ENCODE measurements at regions not wholly inside any gene's neighbourhood (a gene's known extent, or its start where the extent isn't known, plus 50 kb on each side); places are given as distances from the start of the nearest gene placed in this dataset.

DNA sequence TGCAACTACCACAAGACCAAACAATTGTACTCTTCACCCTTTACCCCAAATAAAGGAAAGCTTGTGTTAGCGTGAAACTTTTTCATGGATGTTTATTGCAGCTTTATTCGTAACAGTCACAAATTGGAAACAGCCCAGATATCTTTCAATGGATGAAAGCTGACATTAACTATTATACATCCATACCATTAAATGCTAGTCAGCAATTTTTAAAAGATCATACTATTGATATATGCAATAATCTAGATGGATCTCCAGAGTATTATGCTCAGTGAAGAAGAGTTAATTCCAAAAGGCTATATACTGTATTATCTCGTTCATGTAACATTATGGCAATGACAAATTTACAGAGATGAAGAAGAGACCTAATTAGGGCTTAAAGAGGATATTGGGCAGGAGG is 1491.2 kb upstream of the CDH8 start:
- H3K4me3 ChIP-seq (ENCODE audit: low read depth, low read length): no peak overlapping the region
- TF ChIP-seq, protein P1, sequence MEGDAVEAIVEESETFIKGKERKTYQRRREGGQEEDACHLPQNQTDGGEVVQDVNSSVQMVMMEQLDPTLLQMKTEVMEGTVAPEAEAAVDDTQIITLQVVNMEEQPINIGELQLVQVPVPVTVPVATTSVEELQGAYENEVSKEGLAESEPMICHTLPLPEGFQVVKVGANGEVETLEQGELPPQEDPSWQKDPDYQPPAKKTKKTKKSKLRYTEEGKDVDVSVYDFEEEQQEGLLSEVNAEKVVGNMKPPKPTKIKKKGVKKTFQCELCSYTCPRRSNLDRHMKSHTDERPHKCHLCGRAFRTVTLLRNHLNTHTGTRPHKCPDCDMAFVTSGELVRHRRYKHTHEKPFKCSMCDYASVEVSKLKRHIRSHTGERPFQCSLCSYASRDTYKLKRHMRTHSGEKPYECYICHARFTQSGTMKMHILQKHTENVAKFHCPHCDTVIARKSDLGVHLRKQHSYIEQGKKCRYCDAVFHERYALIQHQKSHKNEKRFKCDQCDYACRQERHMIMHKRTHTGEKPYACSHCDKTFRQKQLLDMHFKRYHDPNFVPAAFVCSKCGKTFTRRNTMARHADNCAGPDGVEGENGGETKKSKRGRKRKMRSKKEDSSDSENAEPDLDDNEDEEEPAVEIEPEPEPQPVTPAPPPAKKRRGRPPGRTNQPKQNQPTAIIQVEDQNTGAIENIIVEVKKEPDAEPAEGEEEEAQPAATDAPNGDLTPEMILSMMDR (IDR thresholded peaks at IDR 0.05; ENCODE audit: low read depth, low read length, missing control alignments): no peak
- DNase-seq (ENCODE audit: low read depth): no peak

DNA sequence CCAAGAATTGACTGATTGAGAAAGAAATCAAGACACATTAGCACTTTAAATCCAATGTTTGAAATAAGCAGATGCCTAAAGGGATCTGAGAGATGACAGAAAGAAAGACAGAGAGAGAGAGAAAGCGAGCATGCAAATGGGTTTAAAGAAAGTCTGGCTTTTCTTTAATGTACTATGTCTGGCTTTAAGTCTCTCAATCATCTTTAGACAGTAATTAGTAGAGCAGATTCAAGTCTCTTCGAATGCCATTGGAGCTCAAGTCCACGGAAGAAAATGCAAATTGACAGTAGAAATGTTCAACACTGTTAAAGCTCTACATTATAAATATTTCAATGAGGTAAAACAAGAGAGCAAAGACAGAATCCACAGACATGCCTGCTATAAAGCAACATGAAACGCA is 1480.2 kb upstream of the CDH8 start:
- TF ChIP-seq, protein P1 (IDR thresholded peaks at IDR 0.05; ENCODE audit: low read depth, low read length, missing control alignments): no peak
- H3K4me3 ChIP-seq (ENCODE audit: low read depth, low read length): no peak overlapping the region
- DNase-seq (ENCODE audit: low read depth): no peak

DNA sequence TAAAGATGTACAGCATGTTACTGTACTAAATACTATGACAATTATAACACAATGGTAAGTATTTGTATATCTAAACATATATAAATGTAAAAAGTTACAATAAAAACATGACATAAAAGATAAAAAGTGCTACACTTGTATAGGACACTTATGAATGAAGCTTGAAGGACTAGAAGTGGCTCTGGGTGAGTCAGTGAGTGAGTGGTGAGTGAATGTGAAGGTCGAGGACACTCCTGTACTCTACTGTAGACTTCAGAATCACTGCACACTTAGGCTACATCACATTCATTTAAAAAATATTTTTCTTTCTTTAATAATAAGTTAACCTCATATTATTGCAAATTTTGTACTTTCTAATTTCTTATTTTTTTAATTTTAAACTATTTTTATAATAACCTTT is 1476.7 kb upstream of the CDH8 start:
- no peak for DNase-seq (ENCODE audit: low read depth)
- TF ChIP-seq, protein P1 (IDR thresholded peaks at IDR 0.05; ENCODE audit: low read depth, low read length, missing control alignments): no peak
- no peak overlapping the region for H3K4me3 ChIP-seq (ENCODE audit: low read depth, low read length)

DNA sequence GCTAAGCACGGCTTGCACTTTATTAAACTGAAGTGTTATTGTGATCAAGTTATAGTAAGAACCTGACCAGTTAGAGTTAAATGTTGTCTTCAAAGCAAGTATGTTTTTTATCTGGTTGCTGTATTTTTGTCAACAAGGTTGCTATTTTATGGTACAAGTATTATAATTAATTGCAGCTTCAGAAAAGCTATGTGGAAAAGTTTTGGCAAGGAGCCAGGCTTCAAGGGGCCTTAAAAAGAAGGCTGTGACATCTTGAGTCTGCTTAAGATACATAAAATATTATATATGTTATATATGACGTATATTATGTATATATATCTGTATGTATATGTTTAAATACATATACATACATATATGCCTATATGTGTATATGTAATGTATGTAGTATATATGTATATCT is 1461.2 kb upstream of the CDH8 start:
- no peak overlapping the region for H3K4me3 ChIP-seq (ENCODE audit: low read depth, low read length)
- DNase-seq (ENCODE audit: low read depth): no peak
- TF ChIP-seq, protein P1 (IDR thresholded peaks at IDR 0.05; ENCODE audit: low read depth, low read length, missing control alignments): no peak

DNA sequence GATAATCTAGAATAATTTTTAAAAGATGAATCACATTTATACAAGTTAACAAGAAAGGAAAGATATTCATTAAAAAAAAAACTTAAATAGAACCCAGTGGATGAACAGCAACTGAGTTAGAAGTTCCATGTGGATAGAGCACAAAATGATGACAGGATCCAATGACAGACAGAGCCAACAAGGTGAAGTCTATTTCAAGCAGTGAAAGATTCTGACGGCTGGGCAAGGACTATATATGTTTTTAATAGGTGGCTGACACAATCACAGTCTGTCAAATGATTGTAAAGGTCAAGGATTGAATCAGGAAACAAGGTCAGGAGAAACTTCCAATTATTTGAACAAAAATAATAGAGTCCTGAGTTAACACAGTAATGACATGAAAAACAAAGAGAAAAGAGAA is 1460.0 kb upstream of the CDH8 start:
- no peak overlapping the region for H3K4me3 ChIP-seq (ENCODE audit: low read depth, low read length)
- no peak for DNase-seq (ENCODE audit: low read depth)
- TF ChIP-seq, protein P1 (IDR thresholded peaks at IDR 0.05; ENCODE audit: low read depth, low read length, missing control alignments): no peak

DNA sequence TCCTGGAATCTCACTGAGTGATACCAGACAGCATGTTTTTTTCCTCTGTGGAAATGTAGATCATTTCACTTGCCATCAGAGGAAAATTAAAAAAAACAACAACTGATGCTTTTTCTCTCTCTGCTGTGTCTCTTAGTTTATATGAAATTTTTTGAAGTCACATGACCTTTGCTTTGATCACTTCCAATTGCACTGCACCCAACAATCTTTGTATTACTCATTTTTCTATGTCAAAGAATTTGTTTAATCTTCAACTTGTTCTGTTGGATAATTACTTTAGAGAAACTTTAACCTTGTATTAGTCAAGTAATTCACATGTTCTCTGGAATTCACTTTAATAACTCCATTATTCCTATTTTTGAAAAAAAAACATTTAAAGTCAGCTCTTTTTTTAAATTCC is 1452.7 kb upstream of the CDH8 start:
- DNase-seq (ENCODE audit: low read depth): no peak
- TF ChIP-seq, protein P1 (IDR thresholded peaks at IDR 0.05; ENCODE audit: low read depth, low read length, missing control alignments): no peak
- no peak overlapping the region for H3K4me3 ChIP-seq (ENCODE audit: low read depth, low read length)

DNA sequence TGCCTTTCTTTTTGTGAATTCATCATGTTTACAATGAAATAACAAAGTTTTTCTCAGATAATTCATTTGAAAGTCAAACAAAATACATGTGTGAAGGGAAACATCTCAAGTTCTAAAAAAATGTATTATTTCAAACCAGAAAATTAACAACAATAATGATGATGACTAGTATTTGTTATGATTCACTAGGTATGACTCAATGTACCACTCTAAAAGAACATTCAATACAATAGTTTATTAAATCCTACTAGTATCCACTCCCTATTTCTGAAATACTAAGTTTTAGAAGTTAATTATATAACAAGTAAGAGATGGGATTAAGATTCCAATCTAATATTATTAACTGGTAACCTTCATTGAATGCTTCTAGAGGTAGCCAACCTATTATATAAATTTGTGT is 1444.8 kb upstream of the CDH8 start:
- TF ChIP-seq, protein P1 (IDR thresholded peaks at IDR 0.05; ENCODE audit: low read depth, low read length, missing control alignments): no peak

More for the DNA sequence above, 1444.8 kb upstream of the CDH8 start:
- no peak overlapping the region for H3K4me3 ChIP-seq (ENCODE audit: low read depth, low read length)
- no peak for DNase-seq (ENCODE audit: low read depth)

Data from GM12864 (cell line).